SK-MEL-5 (cell line): ENCODE measurements at regions not wholly inside any gene's neighbourhood (a gene's known extent, or its start where the extent isn't known, plus 50 kb on each side); places are given as distances from the start of the nearest gene placed in this dataset.
"Not testable (repeated sequence)": the region's sequence is repeated elsewhere in the genome, so short reads cannot be mapped to it uniquely, and the experiment has no call there.

Source experiments
- DNase-seq: peaks from one replicate; pipeline ENCODE4 v3.0.0-alpha.2; 2016; ENCODE audit warnings: low read depth, low spot score
- in situ Hi-C: cut with HindIII; loops from 2 replicates; pipeline ENCODE4 v1.10.0; 2016; ENCODE audit warnings: low sequenced_read_pairs, high pct_unique_total_duplicates, low pct_unique_long_range_greater_than_20kb

- DNase-seq: no peak
- in situ Hi-C loops: no loop called here
Observed at GRCh38 chr21:23593582-23593981, 2013.7 kb downstream of the MRPL39 start.

- in situ Hi-C loops: no loop called here
- no peak for DNase-seq
Observed at GRCh38 chr21:23585419-23585818, 2021.9 kb downstream of the MRPL39 start.

- DNase-seq: no peak
Observed at GRCh38 chr21:23579573-23579972, 2027.7 kb downstream of the MRPL39 start.

GRCh38 chr21:23578027-23578426, 2029.3 kb downstream of the MRPL39 start:
- in situ Hi-C loops: no loop called here
- no peak for DNase-seq

More at GRCh38 chr21:23579573-23579972, 2027.7 kb downstream of the MRPL39 start:
- in situ Hi-C loops: no loop called here

- in situ Hi-C loops: no loop called here
- DNase-seq: peak; percentile 21
Observed at GRCh38 chr21:23574932-23575331, 2032.3 kb downstream of the MRPL39 start.

- in situ Hi-C loops: not testable (repeated sequence)
Observed at GRCh38 chr21:23548924-23549323, 2058.4 kb downstream of the MRPL39 start.

GRCh38 chr21:23543333-23543732, 2063.9 kb downstream of the MRPL39 start:
- in situ Hi-C loops: no loop called here
- no peak for DNase-seq

More at GRCh38 chr21:23548924-23549323, 2058.4 kb downstream of the MRPL39 start:
- not testable (repeated sequence) for DNase-seq

GRCh38 chr21:23542097-23542496, 2065.2 kb downstream of the MRPL39 start:
- no peak for DNase-seq
- in situ Hi-C loops: no loop called here

- in situ Hi-C loops: no loop called here
- DNase-seq: peak; percentile 19
Observed at GRCh38 chr21:23541571-23541970, 2065.7 kb downstream of the MRPL39 start.

GRCh38 chr21:23534850-23535249, 2072.4 kb downstream of the MRPL39 start:
- DNase-seq: no peak
- in situ Hi-C loops: no loop called here

- in situ Hi-C loops: no loop called here
Observed at GRCh38 chr21:23531444-23531843, 2075.8 kb downstream of the MRPL39 start.

GRCh38 chr21:23524685-23525084, 2082.6 kb downstream of the MRPL39 start:
- no peak for DNase-seq
- in situ Hi-C loops: no loop called here

More at GRCh38 chr21:23531444-23531843, 2075.8 kb downstream of the MRPL39 start:
- no peak for DNase-seq

GRCh38 chr21:23522751-23523150, 2084.5 kb downstream of the MRPL39 start:
- in situ Hi-C loops: no loop called here
- no peak for DNase-seq

- in situ Hi-C loops: no loop called here
- DNase-seq: no peak
Observed at GRCh38 chr21:23507501-23507900, 2099.8 kb downstream of the MRPL39 start.

GRCh38 chr21:23496729-23497128, 2110.6 kb downstream of the MRPL39 start:
- no peak for DNase-seq
- in situ Hi-C loops: no loop called here

- DNase-seq: no peak
- in situ Hi-C loops: no loop called here
Observed at GRCh38 chr21:23488245-23488644, 2119.0 kb downstream of the MRPL39 start.

- in situ Hi-C loops: no loop called here
- no peak for DNase-seq
Observed at GRCh38 chr21:23480591-23481270, 2126.6 kb downstream of the MRPL39 start.

- in situ Hi-C loops: no loop called here
- no peak for DNase-seq
Observed at GRCh38 chr21:23478381-23478780, 2128.9 kb downstream of the MRPL39 start.
